Neuronal stem cell (in vitro differentiated cells): ENCODE measurements at regions not wholly inside any gene's neighbourhood (a gene's known extent, or its start where the extent isn't known, plus 50 kb on each side); places are given as distances from the start of the nearest gene placed in this dataset.
A peak's percentile ranks its signal among the peaks of the same experiment; 100 is the strongest.

Experiments used
- DNase-seq: peaks from one replicate; pipeline ENCODE4 v3.0.0-alpha.2; 2013; ENCODE audit warnings: low spot score
- H2AFZ ChIP-seq: one replicate; pipeline ENCODE4 v1.6.1; 2013; ENCODE audit warnings: mild to moderate bottlenecking, low read length, inconsistent platforms
- H2AK5ac ChIP-seq: 2 replicates; pipeline ENCODE4 v1.6.1; 2013; ENCODE audit warnings: low read depth, mild to moderate bottlenecking, inconsistent platforms, low read length, moderate library complexity, mixed read lengths
- H2BK120ac ChIP-seq: 2 replicates; pipeline ENCODE4 v1.6.1; 2013; ENCODE audit warnings: low read depth, mild to moderate bottlenecking, inconsistent platforms, low read length, moderate library complexity, mixed read lengths
- H2BK12ac ChIP-seq: one replicate; pipeline ENCODE4 v1.6.1; 2013; ENCODE audit warnings: low read length, inconsistent platforms
- H2BK15ac ChIP-seq: 2 replicates; pipeline ENCODE4 v1.6.1; 2013; ENCODE audit warnings: mild to moderate bottlenecking, low read length, inconsistent platforms, mixed read lengths
- H2BK5ac ChIP-seq: one replicate; pipeline ENCODE4 v1.6.1; 2013; ENCODE audit warnings: inconsistent platforms, mild to moderate bottlenecking, low read length, moderate library complexity
- H3K14ac ChIP-seq: one replicate; pipeline ENCODE4 v1.6.1; 2013; ENCODE audit warnings: low read length, inconsistent platforms
- H3K18ac ChIP-seq: 2 replicates; pipeline ENCODE4 v1.6.1; 2013; ENCODE audit warnings: low read length, inconsistent platforms
- H3K23ac ChIP-seq: 2 replicates; pipeline ENCODE4 v1.6.1; 2013; ENCODE audit warnings: low read depth, mild to moderate bottlenecking, mixed read lengths, low read length, inconsistent platforms; ENCODE audit not compliant: poor library complexity
- H3K27ac ChIP-seq: replicated peaks from 3 replicates; pipeline ENCODE4 v1.5.1; 2013; ENCODE audit warnings: low read length, inconsistent platforms
- H3K27me3 ChIP-seq, 3 experiments: 2 replicates each; pipeline ENCODE4 v1.6.1; 2013; ENCODE audit warnings: low read length in 3 of 3, mild to moderate bottlenecking in 2 of 3, inconsistent platforms in 1 of 3, low read depth in 1 of 3, mixed read lengths in 1 of 3, moderate library complexity in 1 of 3; ENCODE audit not compliant: control insufficient read depth in 3 of 3, insufficient read depth in 3 of 3
- H3K36me3 ChIP-seq, 2 donors: replicated peaks in 1 of 2; 2 replicates each; pipeline ENCODE4 v1.6.1; 2013; ENCODE audit warnings: low read length in 2 of 2; ENCODE audit not compliant: control insufficient read depth in 2 of 2, insufficient read depth in 2 of 2
- H3K4ac ChIP-seq: 2 replicates; pipeline ENCODE4 v1.6.1; 2013; ENCODE audit warnings: inconsistent platforms, mild to moderate bottlenecking, low read length, moderate library complexity
- H3K4me1 ChIP-seq, 2 donors: 1 replicate in 1 of 2; 2 replicates in 1 of 2; pipeline ENCODE4 v1.6.1; 2013; ENCODE audit warnings: low read length in 2 of 2, low read depth in 1 of 2; ENCODE audit not compliant: control insufficient read depth in 2 of 2, insufficient read depth in 1 of 2
- H3K4me2 ChIP-seq: one replicate; pipeline ENCODE4 v1.6.1; 2013; ENCODE audit warnings: mild to moderate bottlenecking, low read length, inconsistent platforms; ENCODE audit not compliant: insufficient read depth, poor library complexity, severe bottlenecking
- H3K4me3 ChIP-seq, 2 donors: 2 replicates each; pipeline ENCODE4 v1.5.1; 2013; ENCODE audit warnings: low read length in 2 of 2, mild to moderate bottlenecking in 2 of 2, inconsistent platforms in 1 of 2, moderate library complexity in 1 of 2
- H3K79me1 ChIP-seq: one replicate; pipeline ENCODE4 v1.6.1; 2013; ENCODE audit warnings: low read depth, mild to moderate bottlenecking, inconsistent platforms, low read length, moderate library complexity
- H3K9ac ChIP-seq: one replicate; pipeline ENCODE4 v1.6.1; 2013; ENCODE audit warnings: mild to moderate bottlenecking, low read depth, low read length, inconsistent platforms; ENCODE audit not compliant: poor library complexity
- H3K9me3 ChIP-seq, 2 donors: replicated peaks in 1 of 2; 2 replicates each; pipeline versions ENCODE3 to v1.6.1; 2013; ENCODE audit warnings: low read length in 2 of 2, mild to moderate bottlenecking in 2 of 2, inconsistent platforms in 1 of 2, low read depth in 1 of 2, mixed read lengths in 1 of 2, moderate library complexity in 1 of 2; ENCODE audit not compliant: control insufficient read depth in 2 of 2, insufficient read depth in 1 of 2
- H4K8ac ChIP-seq: one replicate; pipeline ENCODE4 v1.6.1; 2013; ENCODE audit warnings: low read depth, mild to moderate bottlenecking, inconsistent platforms, low read length, moderate library complexity
- H4K91ac ChIP-seq: one replicate; pipeline ENCODE4 v1.6.1; 2013; ENCODE audit warnings: low read length, low read depth, mild to moderate bottlenecking, inconsistent platforms; ENCODE audit not compliant: poor library complexity
- WGBS, 2 donors: extraction: QIAGEN DNeasy Blood & Tissue Kit; methylation state at CpG; one replicate each; pipeline ENCODE4 v1.1.7; 2013; ENCODE audit warnings: missing lambda C conversion rate in 2 of 2, mixed read lengths in 1 of 2; ENCODE audit not compliant: insufficient read length in 2 of 2, insufficient replicate concordance in 1 of 2; ENCODE audit errors: extremely low coverage in 2 of 2; 5-methylcytosine and 5-hydroxymethylcytosine counted together

DNA sequence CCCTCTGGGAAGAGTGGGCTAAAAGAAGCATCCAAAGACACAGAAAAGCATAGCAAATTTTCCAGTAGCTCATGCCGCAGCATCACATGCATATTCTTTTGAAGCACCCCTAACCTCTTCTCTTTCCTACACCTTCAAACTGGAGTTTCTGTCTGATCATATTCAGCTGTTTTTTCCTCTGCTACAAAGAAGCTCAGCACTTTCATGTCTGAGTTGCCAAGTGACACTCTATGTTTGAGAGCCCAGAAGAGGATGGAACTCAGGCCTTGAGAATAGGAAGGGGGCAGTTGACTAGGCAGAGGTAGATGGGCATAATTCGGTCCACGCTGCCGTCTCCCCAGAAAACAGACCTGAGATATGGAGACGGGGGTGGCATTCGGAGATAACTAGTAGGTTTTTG, 489.6 kb upstream of the NR2F2 start:
- no peak overlapping the region for H3K23ac ChIP-seq
- H2BK5ac ChIP-seq: no peak overlapping the region
- no peak overlapping the region for H3K4me2 ChIP-seq
- WGBS, 2 donors: no CpG with 5 or more reads among the region's 6 CpGs
- no peak overlapping the region for H3K18ac ChIP-seq
- H3K14ac ChIP-seq: no peak overlapping the region
- H2BK120ac ChIP-seq: no peak overlapping the region
- no peak overlapping the region for H4K8ac ChIP-seq
- DNase-seq: no peak
- no peak overlapping the region for H2BK12ac ChIP-seq
- no peak overlapping the region for H2BK15ac ChIP-seq
- no peaks in the 10 kb centered on the region for H3K36me3 ChIP-seq
- no peak overlapping the region for H3K9ac ChIP-seq
- no peak overlapping the region for H4K91ac ChIP-seq
- H2AFZ ChIP-seq: no peak overlapping the region
- H3K79me1 ChIP-seq: no peaks in the 10 kb centered on the region
- H3K27me3 ChIP-seq: no peaks in the 10 kb centered on the region
- H3K9me3 ChIP-seq: no peaks in the 10 kb centered on the region
- no peak overlapping the region for H3K27ac ChIP-seq
- H3K4ac ChIP-seq: no peak overlapping the region
- H3K4me3 ChIP-seq: no peak overlapping the region
- H2AK5ac ChIP-seq: no peak overlapping the region
- peaks cover 14 to 30% of the 10 kb centered on the region in 2 donors for H3K4me1 ChIP-seq

DNA sequence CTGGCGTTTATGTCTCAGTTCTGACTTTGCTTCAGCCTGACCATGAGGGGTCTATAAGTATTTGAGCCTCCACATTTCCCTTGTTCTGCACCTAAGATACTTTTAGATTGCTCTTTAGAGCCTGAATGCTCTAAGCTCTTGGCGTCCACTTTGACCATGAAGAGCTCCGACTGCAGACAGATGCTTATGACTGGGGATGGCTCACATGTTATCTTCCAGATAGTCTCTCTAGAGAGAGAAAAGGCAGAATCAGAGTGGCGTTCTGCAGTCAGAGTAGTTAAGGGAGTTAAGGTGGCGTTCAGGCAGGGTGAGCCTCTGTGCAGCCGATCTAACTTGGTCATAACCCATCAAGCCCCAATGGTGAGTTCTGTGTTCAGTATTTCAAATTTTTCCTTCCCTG, 487.9 kb upstream of the NR2F2 start:
- Histone ChIP-seq H3K27me3 (no peaks in the 10 kb centered on the region), H2BK120ac (no peak overlapping the region), H3K18ac (no peak overlapping the region), H3K36me3 (no peaks in the 10 kb centered on the region), H2AFZ (no peak overlapping the region), H3K4ac (no peak overlapping the region), H2BK15ac (no peak overlapping the region), H3K27ac (no peak overlapping the region), H3K9ac (no peak overlapping the region), H2BK12ac (no peak overlapping the region), H4K91ac (no peak overlapping the region), H3K14ac (no peak overlapping the region), H3K4me1 (peaks cover 17 to 30% of the 10 kb centered on the region in 2 donors), H3K79me1 (no peaks in the 10 kb centered on the region), H2AK5ac (no peak overlapping the region), H3K4me3 (no peak overlapping the region), H3K23ac (no peak overlapping the region), H3K9me3 (no peaks in the 10 kb centered on the region), H3K4me2 (no peak overlapping the region), H4K8ac (no peak overlapping the region), H2BK5ac (no peak overlapping the region)
- DNase-seq: no peak
- WGBS, 2 donors: no CpG with 5 or more reads among the region's 6 CpGs

DNA sequence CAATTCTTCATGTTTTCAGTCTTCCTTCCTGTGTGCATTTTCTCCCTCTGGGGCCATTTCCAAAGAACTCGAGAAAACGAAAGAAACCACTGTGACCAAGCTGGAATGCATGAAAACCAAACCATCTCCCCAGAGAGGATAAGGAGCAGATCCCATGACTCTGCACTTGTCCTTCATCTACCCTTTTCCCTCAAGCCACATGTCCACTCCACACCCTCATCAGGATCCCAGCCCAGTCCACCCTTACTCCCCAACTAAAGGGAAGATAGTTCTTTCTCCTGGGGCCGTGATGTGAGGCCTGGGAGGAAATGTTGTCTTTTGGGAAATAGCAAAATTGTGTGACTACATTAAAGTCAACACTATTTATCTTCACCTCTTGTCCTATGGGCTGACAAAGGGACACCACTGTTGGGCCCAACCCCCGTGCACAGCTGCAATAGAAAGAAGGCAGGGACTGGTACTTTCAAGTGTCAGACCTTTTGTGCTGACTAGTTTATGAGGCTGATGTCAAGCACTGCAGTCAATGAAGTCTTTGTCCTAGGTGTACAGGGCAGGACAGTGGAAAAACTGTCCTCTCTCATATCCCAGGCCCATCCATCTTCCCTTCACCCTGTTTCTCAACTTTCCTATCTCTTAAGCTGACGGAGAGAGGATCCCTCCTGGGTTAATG, 487.1 kb upstream of the NR2F2 start:
- Histone ChIP-seq H3K14ac (no peak overlapping the region), H3K79me1 (no peaks in the 10 kb centered on the region), H3K27me3 (no peaks in the 10 kb centered on the region), H3K36me3 (no peaks in the 10 kb centered on the region), H3K9ac (no peak overlapping the region), H3K27ac (no peak overlapping the region), H2BK12ac (no peak overlapping the region), H3K4me1 (peaks cover 17 to 30% of the 10 kb centered on the region in 2 donors), H3K4ac (no peak overlapping the region), H2BK120ac (no peak overlapping the region), H2BK5ac (no peak overlapping the region), H3K4me2 (no peak overlapping the region), H2BK15ac (no peak overlapping the region), H2AFZ (peak overlapping the region; percentile 37), H2AK5ac (no peak overlapping the region), H3K23ac (no peak overlapping the region), H3K4me3 (no peak overlapping the region), H3K9me3 (no peaks in the 10 kb centered on the region), H3K18ac (peak overlapping the region; percentile 69), H4K91ac (no peak overlapping the region), H4K8ac (no peak overlapping the region)
- WGBS, 2 donors: no CpG with 5 or more reads among the region's 5 CpGs
- no peak for DNase-seq

DNA sequence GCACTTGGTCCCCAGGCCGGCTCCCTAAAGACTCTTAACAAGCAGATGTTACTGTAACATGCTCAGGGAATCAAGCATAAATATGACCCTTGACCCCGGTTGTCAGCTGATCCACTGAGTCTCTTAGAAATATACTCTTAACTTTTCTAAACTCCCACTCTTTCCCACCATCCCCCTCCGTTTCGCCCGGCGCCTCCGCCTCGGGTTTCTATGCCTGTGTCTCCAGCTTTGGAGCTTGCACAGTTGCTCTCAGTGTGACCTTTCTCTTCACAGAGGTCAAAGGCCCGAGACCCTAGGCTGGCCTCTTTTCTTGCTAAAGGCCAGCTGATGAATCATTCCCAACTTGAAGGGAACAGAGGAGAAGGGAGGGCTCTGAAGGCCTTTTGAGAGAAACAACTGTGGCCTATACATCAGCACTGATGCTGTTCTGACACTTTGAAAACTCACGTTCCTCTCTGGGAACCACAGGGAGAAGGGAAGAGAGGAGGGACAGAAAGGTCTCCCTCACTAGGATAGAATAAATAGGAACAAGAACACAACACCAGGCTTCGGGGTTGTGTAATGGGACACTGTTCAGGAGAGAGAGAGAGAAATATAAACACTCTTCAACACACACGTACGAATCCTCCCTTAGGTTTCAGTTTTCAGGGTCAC, 484.5 kb upstream of the NR2F2 start:
- Histone ChIP-seq H4K8ac (no peak overlapping the region), H3K36me3 (no peaks in the 10 kb centered on the region), H3K79me1 (no peaks in the 10 kb centered on the region), H3K23ac (no peak overlapping the region), H2AK5ac (no peak overlapping the region), H3K4ac (no peak overlapping the region), H3K14ac (no peak overlapping the region), H3K27me3 (no peaks in the 10 kb centered on the region), H2BK15ac (no peak overlapping the region), H2BK12ac (no peak overlapping the region), H3K27ac (peak overlapping the region; percentile 95), H3K4me3 (peak overlapping the region in 1 of 2 donors; percentile 3), H3K4me1 (peaks cover 13 to 27% of the 10 kb centered on the region in 2 donors), H2BK120ac (no peak overlapping the region), H3K18ac (no peak overlapping the region), H3K4me2 (peak overlapping the region; percentile 26), H4K91ac (no peak overlapping the region), H2BK5ac (no peak overlapping the region), H3K9me3 (no peaks in the 10 kb centered on the region), H3K9ac (no peak overlapping the region), H2AFZ (no peak overlapping the region)
- no CpG with 5 or more reads among the region's 13 CpGs for WGBS, 2 donors
- peak; percentile 93 for DNase-seq
